LHCN-M2 (cell line): ENCODE measurements at regions not wholly inside any gene's neighbourhood (a gene's known extent, or its start where the extent isn't known, plus 50 kb on each side); places are given as distances from the start of the nearest gene placed in this dataset.

Experiments used
- DNase-seq: peaks from one replicate; pipeline ENCODE4 v3.0.0-alpha.2; 2012; ENCODE audit warnings: low read depth

- DNase-seq, result no peak
Measured at GRCh38 chr5:143693651-143694252, 118.2 kb upstream of the HMHB1 start.

DNA sequence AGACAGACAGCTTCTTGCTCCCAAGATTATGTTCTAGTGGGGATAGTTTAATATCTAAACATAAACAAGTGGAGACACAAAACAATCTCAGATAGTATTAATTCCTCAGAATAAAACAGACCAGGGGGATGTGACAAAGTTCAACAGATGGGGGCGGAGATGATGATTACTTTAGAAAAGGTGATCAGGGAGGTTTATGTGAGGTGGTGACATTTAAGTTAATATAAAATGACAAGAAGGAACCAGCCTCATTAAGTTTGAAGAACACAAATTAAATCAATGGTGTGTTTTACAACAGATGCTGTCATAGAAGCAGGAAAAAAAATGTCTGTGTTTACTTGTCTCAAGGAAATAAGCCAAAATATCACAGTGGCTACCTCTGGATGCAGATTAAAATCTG lies 119.6 kb upstream of the HMHB1 start:
- DNase-seq, result no peak

DNA sequence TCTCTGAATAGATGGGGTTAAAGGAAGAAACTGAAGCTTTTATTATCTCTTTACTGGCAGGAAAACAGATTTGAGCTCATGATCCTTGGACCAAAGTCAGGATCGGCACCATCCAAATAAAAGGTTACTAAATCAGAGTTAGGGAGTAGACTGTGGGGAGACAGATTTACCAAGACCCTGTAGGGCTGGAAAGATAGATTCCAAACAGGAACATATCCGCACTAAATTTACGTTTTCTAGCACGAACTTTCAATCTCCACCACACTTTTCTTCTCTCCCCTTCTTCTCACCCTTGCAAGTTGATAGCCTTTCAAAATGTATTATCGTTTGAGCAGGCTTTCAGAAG lies 120.0 kb upstream of the HMHB1 start:
- DNase-seq, result no peak

GRCh38 chr5:143691287-143691944 lies 120.5 kb upstream of the HMHB1 start:
- no peak for DNase-seq

DNA sequence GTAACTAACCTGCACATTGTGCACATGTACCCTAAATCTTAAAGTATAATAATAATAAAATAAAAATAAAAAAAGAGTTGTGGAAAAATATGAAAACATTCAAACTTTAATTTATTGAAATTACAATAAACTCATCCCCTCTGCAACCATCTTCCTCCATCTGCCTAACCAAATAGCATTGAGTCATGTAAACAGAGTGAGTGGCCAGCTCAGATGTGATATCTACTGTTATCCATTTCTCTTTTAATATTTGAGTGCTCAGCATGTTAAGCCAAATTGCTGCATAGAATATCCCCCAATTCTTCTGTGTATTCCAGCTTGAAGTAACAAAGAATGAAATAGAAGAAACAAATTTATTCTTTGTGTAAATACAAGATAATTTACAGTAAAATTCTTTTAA lies 124.4 kb upstream of the HMHB1 start:
- no peak for DNase-seq

- DNase-seq, result no peak
Measured at GRCh38 chr5:143685246-143685815, 126.6 kb upstream of the HMHB1 start.

- DNase-seq, result no peak
Measured at GRCh38 chr5:143683459-143683858, 128.5 kb upstream of the HMHB1 start.

- no peak for DNase-seq
Measured at GRCh38 chr5:143682929-143683386, 129.0 kb upstream of the HMHB1 start.

- no peak for DNase-seq
Measured at GRCh38 chr5:143682246-143682905, 129.6 kb upstream of the HMHB1 start.

DNA sequence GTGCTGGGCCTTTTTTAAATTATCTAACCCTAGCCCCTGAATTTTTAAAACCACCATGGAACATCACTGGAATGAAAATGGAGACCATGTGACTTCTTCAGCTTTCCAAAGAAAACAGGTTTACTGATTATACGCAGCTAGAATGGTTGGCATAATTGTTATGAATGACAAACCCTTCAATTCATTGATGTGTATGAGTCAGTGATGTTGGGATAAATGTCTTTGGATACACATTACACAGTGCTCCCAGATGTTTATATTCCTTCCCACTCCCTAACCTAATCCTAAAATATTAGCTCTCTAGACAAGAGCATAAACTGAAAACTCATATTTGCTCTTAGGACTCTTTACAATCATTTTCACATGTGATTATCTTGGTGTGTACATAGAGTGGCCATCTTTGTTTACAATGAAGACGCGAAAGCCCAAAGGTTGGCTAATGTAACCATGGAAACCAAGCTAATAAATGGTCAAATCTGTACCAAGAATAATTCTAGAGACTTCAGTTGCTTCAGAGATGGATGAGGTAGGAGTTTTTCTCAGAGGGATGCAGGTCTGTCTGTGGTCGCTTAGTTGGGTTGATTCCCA lies 131.2 kb upstream of the HMHB1 start:
- DNase-seq, result no peak

DNA sequence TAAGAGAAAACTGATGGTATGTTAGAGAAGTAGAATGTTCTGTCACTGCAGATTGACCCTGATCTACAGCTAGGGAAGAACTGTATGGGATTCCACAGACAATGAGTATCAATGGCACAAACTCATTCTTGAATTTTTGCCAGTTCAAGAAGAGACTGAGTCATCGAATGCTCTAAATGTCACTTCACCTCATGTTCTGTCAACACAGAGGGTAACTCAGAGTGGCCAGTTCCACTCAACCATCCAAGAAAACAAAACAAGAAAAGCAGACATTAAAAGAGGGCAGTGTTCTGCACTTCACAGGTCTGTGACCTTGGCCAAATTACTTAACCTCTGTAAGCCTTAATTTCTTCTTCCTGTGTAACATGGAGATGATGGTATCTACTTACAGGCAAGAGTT lies 132.2 kb upstream of the HMHB1 start:
- DNase-seq, result peak; percentile 70

- no peak for DNase-seq
Measured at GRCh38 chr5:143678148-143678905, 133.6 kb upstream of the HMHB1 start.

DNA sequence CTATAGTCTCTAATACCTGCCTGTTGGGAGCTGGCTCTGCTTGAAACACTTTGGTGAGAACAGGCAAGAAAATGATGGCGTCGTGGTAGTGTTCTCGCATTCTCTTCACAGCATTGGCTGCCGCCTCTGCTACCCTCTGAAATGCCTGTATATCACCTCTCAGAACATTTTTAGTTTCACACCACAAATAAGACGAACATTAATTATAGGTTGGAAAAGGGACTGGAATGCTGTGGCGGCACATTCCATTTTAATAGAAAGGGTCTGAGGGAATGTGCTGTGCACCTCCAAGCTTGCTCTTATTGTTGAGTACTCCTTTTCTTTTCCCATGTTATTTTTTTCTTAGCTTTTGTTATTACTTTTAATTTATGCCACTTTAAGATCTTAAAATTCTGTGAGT lies 134.6 kb upstream of the HMHB1 start:
- DNase-seq, result no peak

DNA sequence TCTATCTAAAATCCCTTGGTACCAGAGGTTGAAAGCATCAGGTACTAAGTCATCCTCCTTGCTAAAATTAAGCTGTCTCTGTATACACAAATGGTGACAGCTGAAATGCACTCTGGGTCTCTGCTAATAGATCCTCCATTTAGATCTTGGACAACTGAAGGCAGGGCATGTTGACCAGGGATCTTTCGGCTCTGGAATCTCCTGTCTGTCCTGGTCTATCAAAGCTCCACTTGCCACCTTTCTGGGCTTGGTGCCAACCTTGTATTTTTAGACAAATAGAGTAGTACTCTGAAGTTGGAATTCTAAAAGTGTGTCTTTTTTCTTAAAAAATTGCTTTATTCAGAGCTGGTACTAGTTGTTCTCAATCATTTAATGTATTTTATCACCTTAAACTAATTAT lies 135.2 kb upstream of the HMHB1 start:
- no peak for DNase-seq

- no peak for DNase-seq
Measured at GRCh38 chr5:143674469-143674786, 137.5 kb upstream of the HMHB1 start.

DNA sequence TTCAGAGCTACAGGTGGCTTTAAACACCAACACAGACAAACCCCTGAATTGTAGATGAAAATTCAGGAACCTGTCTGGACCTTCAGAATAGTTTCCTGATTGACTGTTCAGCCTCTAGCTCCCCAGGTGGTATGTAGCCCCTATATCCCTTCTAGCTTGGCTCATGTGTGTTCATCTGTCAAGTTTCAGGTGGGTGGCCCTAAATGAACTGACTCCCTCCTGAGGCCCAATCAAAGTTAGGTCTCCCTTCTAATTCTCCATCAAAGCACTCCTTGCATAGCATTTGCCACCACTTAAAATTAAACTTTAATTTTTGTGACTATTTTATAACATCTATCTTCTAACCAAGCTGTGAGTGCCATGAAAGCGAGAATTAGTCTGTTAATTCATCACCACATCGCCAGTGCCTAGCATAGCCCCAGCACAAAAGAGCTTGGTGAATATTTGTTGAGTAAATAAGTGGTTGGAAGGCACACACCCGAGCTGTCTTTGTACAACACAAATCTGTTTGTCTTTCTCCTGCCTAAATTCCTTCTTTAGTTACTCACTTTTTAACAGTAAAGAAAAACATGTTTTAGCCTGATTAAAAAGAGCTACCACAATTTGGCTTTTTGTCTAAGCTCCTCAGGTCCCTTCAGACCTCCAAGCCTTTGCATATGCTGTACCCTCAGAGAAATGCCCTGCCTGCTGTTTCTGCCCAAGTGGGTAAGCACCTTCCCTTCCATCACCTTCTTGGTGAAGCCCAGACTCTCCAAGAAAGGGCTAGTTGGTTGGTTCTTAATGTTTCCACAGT lies 138.1 kb upstream of the HMHB1 start:
- peak; percentile 22 for DNase-seq

- DNase-seq, result no peak
Measured at GRCh38 chr5:143672806-143673205, 139.2 kb upstream of the HMHB1 start.

GRCh38 chr5:143671674-143672569 lies 140.0 kb upstream of the HMHB1 start:
- no peak for DNase-seq

DNA sequence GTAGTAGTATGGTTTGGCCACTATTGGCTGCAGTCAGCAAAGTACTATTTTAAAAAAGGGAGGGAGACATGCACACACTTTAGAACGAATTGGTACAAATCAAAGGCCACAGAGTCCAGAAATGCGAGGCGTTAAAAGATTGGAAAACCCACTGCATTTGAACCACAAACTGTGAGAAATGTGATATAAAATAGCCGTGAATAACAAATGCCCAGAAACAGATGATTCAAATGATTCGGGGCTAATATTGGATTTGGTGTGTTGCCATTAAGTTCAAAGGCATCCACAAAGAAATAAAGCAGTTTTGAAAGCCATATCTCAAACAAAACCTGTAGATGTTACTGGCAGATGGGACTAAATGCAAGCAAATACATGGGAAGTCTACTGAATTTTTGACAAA lies 140.9 kb upstream of the HMHB1 start:
- DNase-seq, result no peak

DNA sequence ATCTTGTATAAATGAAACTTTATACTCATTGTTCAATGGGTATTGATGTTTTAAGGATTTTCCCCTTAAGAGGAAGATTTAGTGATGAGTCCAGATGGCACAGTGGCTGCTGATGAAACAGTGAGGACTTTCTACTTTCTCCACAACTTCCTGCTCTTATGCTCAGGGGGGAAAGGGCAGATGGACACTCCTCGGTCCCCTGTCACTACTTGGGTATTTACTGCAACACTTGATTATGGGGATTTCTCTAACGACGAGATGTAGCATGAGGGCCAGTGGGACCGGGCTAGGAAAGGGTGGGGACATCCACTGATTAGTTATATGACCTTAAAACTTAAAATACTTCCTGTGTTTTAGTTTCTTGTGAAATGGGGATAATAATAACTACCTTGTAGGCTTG lies 146.1 kb upstream of the HMHB1 start:
- no peak for DNase-seq
